ENCODE measurements at regions not wholly inside any gene's neighbourhood (a gene's known extent, or its start where the extent isn't known, plus 50 kb on each side); places are given as distances from the start of the nearest gene placed in this dataset.

GRCh38 chr12:91387461-91388134 is 205.0 kb upstream of the DCN start:
- DNase-seq (ENCODE audit: extremely low read depth, low read depth): no peak
- no peak overlapping the region for H3K4me3 ChIP-seq (replicated peaks; ENCODE audit: low read depth, low read length)
- TF ChIP-seq CTCF (IDR thresholded peaks at IDR 0.05; ENCODE audit: low read depth, low read length, missing control alignments): no peak

- no peak for TF ChIP-seq CTCF (IDR thresholded peaks at IDR 0.05; ENCODE audit: low read depth, low read length, missing control alignments)
- no peak overlapping the region for H3K4me3 ChIP-seq (replicated peaks; ENCODE audit: low read depth, low read length)
- no peak for DNase-seq (ENCODE audit: extremely low read depth, low read depth)
Observed at GRCh38 chr12:91384806-91385205, 202.2 kb upstream of the DCN start.

- no peak for TF ChIP-seq CTCF (IDR thresholded peaks at IDR 0.05; ENCODE audit: low read depth, low read length, missing control alignments)
- no peak for DNase-seq (ENCODE audit: extremely low read depth, low read depth)
- no peak overlapping the region for H3K4me3 ChIP-seq (replicated peaks; ENCODE audit: low read depth, low read length)
Observed at GRCh38 chr12:91384366-91384765, 201.7 kb upstream of the DCN start.

- no peak for TF ChIP-seq CTCF (IDR thresholded peaks at IDR 0.05; ENCODE audit: low read depth, low read length, missing control alignments)
- no peak for DNase-seq (ENCODE audit: extremely low read depth, low read depth)
- H3K4me3 ChIP-seq (replicated peaks; ENCODE audit: low read depth, low read length): no peak overlapping the region
Observed at GRCh38 chr12:91383099-91383498, 200.5 kb upstream of the DCN start.

GRCh38 chr12:91382081-91382543 is 199.5 kb upstream of the DCN start:
- H3K4me3 ChIP-seq (replicated peaks; ENCODE audit: low read depth, low read length): peak overlapping the region; percentile 43

GRCh38 chr12:91381309-91381804 is 198.7 kb upstream of the DCN start:
- H3K4me3 ChIP-seq (replicated peaks; ENCODE audit: low read depth, low read length): peak overlapping the region; percentile 43
- DNase-seq (ENCODE audit: extremely low read depth, low read depth): peak; percentile 82

More at GRCh38 chr12:91382081-91382543, 199.5 kb upstream of the DCN start:
- peak; percentile 90 for TF ChIP-seq CTCF (IDR thresholded peaks at IDR 0.05; ENCODE audit: low read depth, low read length, missing control alignments)
- DNase-seq (ENCODE audit: extremely low read depth, low read depth): peak; percentile 63

More at GRCh38 chr12:91381309-91381804, 198.7 kb upstream of the DCN start:
- no peak for TF ChIP-seq CTCF (IDR thresholded peaks at IDR 0.05; ENCODE audit: low read depth, low read length, missing control alignments)

Data from HFF-Myc (cell line).